Thyroid gland (tissue), 4 donors: ENCODE measurements at regions not wholly inside any gene's neighbourhood (a gene's known extent, or its start where the extent isn't known, plus 50 kb on each side); places are given as distances from the start of the nearest gene placed in this dataset.
A peak's percentile ranks its signal among the peaks of the same experiment; 100 is the strongest.

Source experiments
- DNase-seq, 2 donors: peaks; one replicate each; pipeline ENCODE4 v3.0.0-alpha.2; 2019
- H3K27ac ChIP-seq, 3 donors: fragments of 200-600 bp; sonication (generic); 1 replicate in 2 of 3; 2 replicates in 1 of 3; pipeline ENCODE4 v1.5.1; 2016 to 2019; ENCODE audit warnings: mild to moderate bottlenecking in 1 of 3, moderate library complexity in 1 of 3
- H3K27me3 ChIP-seq: fragments of 200-600 bp; sonication (generic); one replicate; pipeline ENCODE4 v1.5.1; 2019
- H3K36me3 ChIP-seq, 2 donors: fragments of 200-600 bp; sonication (generic); one replicate each; pipeline ENCODE4 v1.5.1; 2016 to 2019
- H3K4me1 ChIP-seq, 2 donors: fragments of 200-600 bp; sonication (generic); one replicate each; pipeline ENCODE4 v1.5.1; 2017 to 2019
- H3K4me3 ChIP-seq, 3 donors: fragments of 200-600 bp; sonication (generic); replicated peaks in 1 of 3; 1 replicate in 2 of 3; 2 replicates in 1 of 3; pipeline ENCODE4 v1.5.1; 2016; ENCODE audit warnings: mild to moderate bottlenecking in 1 of 3
- H3K9me3 ChIP-seq: fragments of 200-600 bp; sonication (generic); one replicate; pipeline ENCODE4 v1.5.1; 2017
- POLR2A ChIP-seq, 2 donors: fragments of 450-650 bp; IDR thresholded peaks; one replicate each; pipeline ENCODE4 v1.6.1; 2017; ENCODE audit warnings: antibody characterized with exemption in 2 of 2, mild to moderate bottlenecking in 2 of 2, moderate library complexity in 1 of 2
- WGBS, 2 donors: methylation state at CpG; one replicate each; pipeline ENCODE4 v1.1.5; 2017; 5-methylcytosine and 5-hydroxymethylcytosine counted together
- intact Hi-C: fragments of 100-400 bp; cut with DNase I; formaldehyde crosslinking; loops from one replicate; pipeline ENCODE4 v1.15.1; 2023
- TF ChIP-seq, protein P1 (sequence below), 6 experiments: fragments of 200-600 bp in 3 of 6; fragments of 450-650 bp in 3 of 6; sonication (generic) in 3 of 6; IDR thresholded peaks; one replicate each; pipeline ENCODE4 v1.5.1; 2016 to 2019; ENCODE audit warnings: antibody characterized with exemption in 6 of 6, mild to moderate bottlenecking in 2 of 6, inconsistent platforms in 1 of 6, moderate library complexity in 1 of 6

GRCh38 chr14:34055157-34055950 lies 104.5 kb upstream of the EGLN3 start:
- WGBS, 2 donors, result 86 to 87% methylated on average over 2 of the region's 2 CpGs
- intact Hi-C loops, result no loop called here
- Histone ChIP-seq H3K27ac (no peak overlapping the region), H3K36me3 (no peaks in the 10 kb centered on the region), H3K4me3 (no peak overlapping the region), H3K4me1 (peaks cover 0 to 4% of the 10 kb centered on the region in 2 donors), H3K27me3 (no peaks in the 10 kb centered on the region), H3K9me3 (no peaks in the 10 kb centered on the region)
- TF ChIP-seq POLR2A (IDR thresholded peaks at IDR 0.05), result no peak
- TF ChIP-seq, protein P1, sequence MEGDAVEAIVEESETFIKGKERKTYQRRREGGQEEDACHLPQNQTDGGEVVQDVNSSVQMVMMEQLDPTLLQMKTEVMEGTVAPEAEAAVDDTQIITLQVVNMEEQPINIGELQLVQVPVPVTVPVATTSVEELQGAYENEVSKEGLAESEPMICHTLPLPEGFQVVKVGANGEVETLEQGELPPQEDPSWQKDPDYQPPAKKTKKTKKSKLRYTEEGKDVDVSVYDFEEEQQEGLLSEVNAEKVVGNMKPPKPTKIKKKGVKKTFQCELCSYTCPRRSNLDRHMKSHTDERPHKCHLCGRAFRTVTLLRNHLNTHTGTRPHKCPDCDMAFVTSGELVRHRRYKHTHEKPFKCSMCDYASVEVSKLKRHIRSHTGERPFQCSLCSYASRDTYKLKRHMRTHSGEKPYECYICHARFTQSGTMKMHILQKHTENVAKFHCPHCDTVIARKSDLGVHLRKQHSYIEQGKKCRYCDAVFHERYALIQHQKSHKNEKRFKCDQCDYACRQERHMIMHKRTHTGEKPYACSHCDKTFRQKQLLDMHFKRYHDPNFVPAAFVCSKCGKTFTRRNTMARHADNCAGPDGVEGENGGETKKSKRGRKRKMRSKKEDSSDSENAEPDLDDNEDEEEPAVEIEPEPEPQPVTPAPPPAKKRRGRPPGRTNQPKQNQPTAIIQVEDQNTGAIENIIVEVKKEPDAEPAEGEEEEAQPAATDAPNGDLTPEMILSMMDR (IDR thresholded peaks at IDR 0.05), result no peak
- DNase-seq, result no peak

GRCh38 chr14:34053666-34054065 lies 102.8 kb upstream of the EGLN3 start:
- Histone ChIP-seq H3K9me3 (no peaks in the 10 kb centered on the region), H3K4me1 (no peaks in the 10 kb centered on the region), H3K4me3 (no peak overlapping the region), H3K27ac (no peak overlapping the region), H3K36me3 (no peaks in the 10 kb centered on the region), H3K27me3 (no peaks in the 10 kb centered on the region)
- 75 to 82% methylated on average over 3 of the region's 3 CpGs for WGBS, 2 donors
- intact Hi-C loops, result no loop called here
- peak; percentile 11 to 32 for DNase-seq
- TF ChIP-seq, protein P1 (IDR thresholded peaks at IDR 0.05), result no peak
- TF ChIP-seq POLR2A (IDR thresholded peaks at IDR 0.05), result no peak

DNA sequence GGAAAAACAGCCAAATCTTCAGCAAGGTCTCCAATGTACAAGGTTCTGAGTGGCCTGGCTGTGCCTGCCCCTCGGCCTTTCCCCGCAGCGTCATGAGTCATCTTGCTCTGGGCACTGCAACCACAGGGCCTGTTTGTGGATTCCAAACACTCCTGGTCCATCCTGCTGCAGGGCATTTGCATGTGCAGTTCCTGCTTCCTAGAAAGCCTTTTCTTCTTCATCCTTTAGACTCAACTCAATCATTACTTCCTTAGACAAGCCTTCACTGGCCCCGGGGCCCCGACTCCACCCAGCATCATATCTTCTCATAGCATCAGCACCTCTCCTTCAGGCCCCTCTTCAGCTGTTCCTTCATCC lies 101.8 kb upstream of the EGLN3 start:
- H3K27ac ChIP-seq, result no peak overlapping the region

GRCh38 chr14:34051966-34052657 lies 101.2 kb upstream of the EGLN3 start:
- no peaks in the 10 kb centered on the region for H3K9me3 ChIP-seq
- intact Hi-C loops, result no loop called here
- DNase-seq, result no peak
- H3K4me1 ChIP-seq, result no peaks in the 10 kb centered on the region
- H3K27ac ChIP-seq, result no peak overlapping the region
- no peaks in the 10 kb centered on the region for H3K27me3 ChIP-seq
- no peaks in the 10 kb centered on the region for H3K36me3 ChIP-seq
- TF ChIP-seq POLR2A (IDR thresholded peaks at IDR 0.05), result no peak
- TF ChIP-seq, protein P1 (IDR thresholded peaks at IDR 0.05), result no peak
- H3K4me3 ChIP-seq, result no peak overlapping the region
- 78 to 83% methylated on average over 5 of the region's 5 CpGs for WGBS, 2 donors

More for the DNA sequence above, 101.8 kb upstream of the EGLN3 start:
- TF ChIP-seq, protein P1 (IDR thresholded peaks at IDR 0.05), result no peak
- TF ChIP-seq POLR2A (IDR thresholded peaks at IDR 0.05), result no peak
- Histone ChIP-seq H3K4me3 (no peak overlapping the region), H3K27me3 (no peaks in the 10 kb centered on the region), H3K4me1 (no peaks in the 10 kb centered on the region), H3K9me3 (no peaks in the 10 kb centered on the region), H3K36me3 (no peaks in the 10 kb centered on the region)
- intact Hi-C loops, result no loop called here
- WGBS, 2 donors, result 89 to 92% methylated on average over 5 of the region's 5 CpGs
- DNase-seq, result no peak

DNA sequence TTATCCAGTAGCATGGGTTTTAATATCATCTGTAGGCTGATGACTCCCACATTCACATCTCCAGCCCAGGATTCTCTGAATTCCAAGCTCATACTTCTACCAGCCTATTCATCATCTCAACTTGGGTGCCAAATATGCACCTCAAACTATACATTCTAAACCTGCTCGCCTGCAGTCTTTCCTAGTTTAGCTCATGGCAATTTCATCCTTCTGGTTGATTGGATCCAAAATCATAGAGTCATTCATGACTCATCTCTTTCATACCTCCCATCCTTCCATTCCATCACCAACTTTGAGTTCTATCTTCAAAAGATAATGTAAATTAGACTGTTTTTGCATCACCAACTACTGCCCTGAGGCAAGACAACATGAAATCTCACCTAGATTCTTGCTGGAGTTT lies 99.7 kb upstream of the EGLN3 start:
- no peaks in the 10 kb centered on the region for H3K27me3 ChIP-seq
- intact Hi-C loops, result no loop called here
- H3K27ac ChIP-seq, result no peak overlapping the region
- WGBS, 2 donors, result 100% methylated on average over 1 of the region's 1 CpG
- no peaks in the 10 kb centered on the region for H3K9me3 ChIP-seq
- no peak for DNase-seq
- TF ChIP-seq POLR2A (IDR thresholded peaks at IDR 0.05), result no peak
- TF ChIP-seq, protein P1 (IDR thresholded peaks at IDR 0.05), result no peak
- no peaks in the 10 kb centered on the region for H3K36me3 ChIP-seq
- H3K4me1 ChIP-seq, result no peaks in the 10 kb centered on the region
- no peak overlapping the region for H3K4me3 ChIP-seq
